ENCODE measurements at regions not wholly inside any gene's neighbourhood (a gene's known extent, or its start where the extent isn't known, plus 50 kb on each side); places are given as distances from the start of the nearest gene placed in this dataset.
"Not testable (repeated sequence)": the region's sequence is repeated elsewhere in the genome, so short reads cannot be mapped to it uniquely, and the experiment has no call there.

GRCh38 chr20:11992426-11992825, 74.7 kb downstream of the BTBD3 start:
- Histone ChIP-seq H3K9me3 (ENCODE audit: control insufficient read depth in 2 of 2, low read length in 2 of 2) (no peaks in the 10 kb centered on the region), H3K4me1 (ENCODE audit: control insufficient read depth, insufficient read depth, low read length) (peaks cover 3% of the 10 kb centered on the region), H3K27ac (ENCODE audit: low read length) (no peak overlapping the region), H3K27me3 (ENCODE audit: control insufficient read depth in 1 of 2, insufficient read depth in 2 of 2, low read length in 2 of 2) (no peaks in the 10 kb centered on the region), H3K9ac (ENCODE audit: low read length in 2 of 2) (no peak overlapping the region), H3K36me3 (ENCODE audit: control insufficient read depth in 2 of 2, insufficient read depth in 2 of 2, low read length in 2 of 2) (no peaks in the 10 kb centered on the region), H3K4me3 (ENCODE audit: low read length in 2 of 2) (no peak overlapping the region)

GRCh38 chr20:11993886-11994461, 76.3 kb downstream of the BTBD3 start:
- no peak overlapping the region for H3K27ac ChIP-seq (ENCODE audit: low read length)
- H3K36me3 ChIP-seq (ENCODE audit: control insufficient read depth in 2 of 2, insufficient read depth in 2 of 2, low read length in 2 of 2), result no peaks in the 10 kb centered on the region
- H3K9me3 ChIP-seq (ENCODE audit: control insufficient read depth in 2 of 2, low read length in 2 of 2), result no peaks in the 10 kb centered on the region

GRCh38 chr20:11995805-11996567, 78.3 kb downstream of the BTBD3 start:
- Histone ChIP-seq H3K9ac (ENCODE audit: low read length in 2 of 2) (no peak overlapping the region), H3K36me3 (ENCODE audit: control insufficient read depth in 2 of 2, insufficient read depth in 2 of 2, low read length in 2 of 2) (no peaks in the 10 kb centered on the region)

More at GRCh38 chr20:11993886-11994461, 76.3 kb downstream of the BTBD3 start:
- Histone ChIP-seq H3K9ac (ENCODE audit: low read length in 2 of 2) (no peak overlapping the region), H3K27me3 (ENCODE audit: control insufficient read depth in 1 of 2, insufficient read depth in 2 of 2, low read length in 2 of 2) (no peaks in the 10 kb centered on the region), H3K4me1 (ENCODE audit: control insufficient read depth, insufficient read depth, low read length) (peaks cover 2% of the 10 kb centered on the region), H3K4me3 (ENCODE audit: low read length in 2 of 2) (no peak overlapping the region)

GRCh38 chr20:12004776-12005175, 87.1 kb downstream of the BTBD3 start:
- not testable (repeated sequence) for H3K27me3 ChIP-seq (ENCODE audit: control insufficient read depth in 1 of 2, insufficient read depth in 2 of 2, low read length in 2 of 2); H3K4me1 ChIP-seq (ENCODE audit: control insufficient read depth, insufficient read depth, low read length); H3K9ac ChIP-seq (ENCODE audit: low read length in 2 of 2); H3K36me3 ChIP-seq (ENCODE audit: control insufficient read depth in 2 of 2, insufficient read depth in 2 of 2, low read length in 2 of 2); H3K4me3 ChIP-seq (ENCODE audit: low read length in 2 of 2); H3K27ac ChIP-seq (ENCODE audit: low read length); H3K9me3 ChIP-seq (ENCODE audit: control insufficient read depth in 2 of 2, low read length in 2 of 2)

More at GRCh38 chr20:11995805-11996567, 78.3 kb downstream of the BTBD3 start:
- Histone ChIP-seq H3K9me3 (ENCODE audit: control insufficient read depth in 2 of 2, low read length in 2 of 2) (no peaks in the 10 kb centered on the region), H3K27me3 (ENCODE audit: control insufficient read depth in 1 of 2, insufficient read depth in 2 of 2, low read length in 2 of 2) (no peaks in the 10 kb centered on the region), H3K4me3 (ENCODE audit: low read length in 2 of 2) (no peak overlapping the region), H3K4me1 (ENCODE audit: control insufficient read depth, insufficient read depth, low read length) (no peaks in the 10 kb centered on the region), H3K27ac (ENCODE audit: low read length) (no peak overlapping the region)

GRCh38 chr20:12012241-12013222, 94.8 kb downstream of the BTBD3 start:
- Histone ChIP-seq H3K27ac (ENCODE audit: low read length) (no peak overlapping the region), H3K4me1 (ENCODE audit: control insufficient read depth, insufficient read depth, low read length) (no peaks in the 10 kb centered on the region), H3K4me3 (ENCODE audit: low read length in 2 of 2) (no peak overlapping the region), H3K9me3 (ENCODE audit: control insufficient read depth in 2 of 2, low read length in 2 of 2) (no peaks in the 10 kb centered on the region), H3K27me3 (ENCODE audit: control insufficient read depth in 1 of 2, insufficient read depth in 2 of 2, low read length in 2 of 2) (no peaks in the 10 kb centered on the region), H3K36me3 (ENCODE audit: control insufficient read depth in 2 of 2, insufficient read depth in 2 of 2, low read length in 2 of 2) (no peaks in the 10 kb centered on the region), H3K9ac (ENCODE audit: low read length in 2 of 2) (no peak overlapping the region)

GRCh38 chr20:12014276-12014675, 96.6 kb downstream of the BTBD3 start:
- no peaks in the 10 kb centered on the region for H3K36me3 ChIP-seq (ENCODE audit: control insufficient read depth in 2 of 2, insufficient read depth in 2 of 2, low read length in 2 of 2)
- no peak overlapping the region for H3K4me3 ChIP-seq (ENCODE audit: low read length in 2 of 2)
- H3K9ac ChIP-seq (ENCODE audit: low read length in 2 of 2), result no peak overlapping the region
- H3K4me1 ChIP-seq (ENCODE audit: control insufficient read depth, insufficient read depth, low read length), result no peaks in the 10 kb centered on the region
- no peak overlapping the region for H3K27ac ChIP-seq (ENCODE audit: low read length)
- no peaks in the 10 kb centered on the region for H3K27me3 ChIP-seq (ENCODE audit: control insufficient read depth in 1 of 2, insufficient read depth in 2 of 2, low read length in 2 of 2)
- H3K9me3 ChIP-seq (ENCODE audit: control insufficient read depth in 2 of 2, low read length in 2 of 2), result no peaks in the 10 kb centered on the region

- H3K27me3 ChIP-seq (ENCODE audit: control insufficient read depth in 1 of 2, insufficient read depth in 2 of 2, low read length in 2 of 2), result no peaks in the 10 kb centered on the region
- no peak overlapping the region for H3K9ac ChIP-seq (ENCODE audit: low read length in 2 of 2)
- no peak overlapping the region for H3K27ac ChIP-seq (ENCODE audit: low read length)
- no peaks in the 10 kb centered on the region for H3K9me3 ChIP-seq (ENCODE audit: control insufficient read depth in 2 of 2, low read length in 2 of 2)
- no peaks in the 10 kb centered on the region for H3K4me1 ChIP-seq (ENCODE audit: control insufficient read depth, insufficient read depth, low read length)
- no peak overlapping the region for H3K4me3 ChIP-seq (ENCODE audit: low read length in 2 of 2)
- no peaks in the 10 kb centered on the region for H3K36me3 ChIP-seq (ENCODE audit: control insufficient read depth in 2 of 2, insufficient read depth in 2 of 2, low read length in 2 of 2)
Observed at GRCh38 chr20:12014736-12015135, 97.0 kb downstream of the BTBD3 start.

- H3K4me3 ChIP-seq (ENCODE audit: low read length in 2 of 2), result no peak overlapping the region
- H3K4me1 ChIP-seq (ENCODE audit: control insufficient read depth, insufficient read depth, low read length), result no peaks in the 10 kb centered on the region
- no peak overlapping the region for H3K27ac ChIP-seq (ENCODE audit: low read length)
- no peak overlapping the region for H3K9ac ChIP-seq (ENCODE audit: low read length in 2 of 2)
- no peaks in the 10 kb centered on the region for H3K36me3 ChIP-seq (ENCODE audit: control insufficient read depth in 2 of 2, insufficient read depth in 2 of 2, low read length in 2 of 2)
- H3K9me3 ChIP-seq (ENCODE audit: control insufficient read depth in 2 of 2, low read length in 2 of 2), result no peaks in the 10 kb centered on the region
- H3K27me3 ChIP-seq (ENCODE audit: control insufficient read depth in 1 of 2, insufficient read depth in 2 of 2, low read length in 2 of 2), result no peaks in the 10 kb centered on the region
Observed at GRCh38 chr20:12016291-12016690, 98.6 kb downstream of the BTBD3 start.

GRCh38 chr20:12019715-12020114, 102.0 kb downstream of the BTBD3 start:
- Histone ChIP-seq H3K36me3 (ENCODE audit: control insufficient read depth in 2 of 2, insufficient read depth in 2 of 2, low read length in 2 of 2) (no peaks in the 10 kb centered on the region), H3K27me3 (ENCODE audit: control insufficient read depth in 1 of 2, insufficient read depth in 2 of 2, low read length in 2 of 2) (no peaks in the 10 kb centered on the region), H3K9me3 (ENCODE audit: control insufficient read depth in 2 of 2, low read length in 2 of 2) (no peaks in the 10 kb centered on the region), H3K27ac (ENCODE audit: low read length) (no peak overlapping the region), H3K4me3 (ENCODE audit: low read length in 2 of 2) (no peak overlapping the region), H3K4me1 (ENCODE audit: control insufficient read depth, insufficient read depth, low read length) (no peaks in the 10 kb centered on the region), H3K9ac (ENCODE audit: low read length in 2 of 2) (no peak overlapping the region)

GRCh38 chr20:12020846-12021245, 103.2 kb downstream of the BTBD3 start:
- H3K36me3 ChIP-seq (ENCODE audit: control insufficient read depth in 2 of 2, insufficient read depth in 2 of 2, low read length in 2 of 2), result no peaks in the 10 kb centered on the region
- no peak overlapping the region for H3K9ac ChIP-seq (ENCODE audit: low read length in 2 of 2)
- no peaks in the 10 kb centered on the region for H3K9me3 ChIP-seq (ENCODE audit: control insufficient read depth in 2 of 2, low read length in 2 of 2)
- no peak overlapping the region for H3K4me3 ChIP-seq (ENCODE audit: low read length in 2 of 2)
- no peaks in the 10 kb centered on the region for H3K4me1 ChIP-seq (ENCODE audit: control insufficient read depth, insufficient read depth, low read length)
- H3K27ac ChIP-seq (ENCODE audit: low read length), result no peak overlapping the region
- no peaks in the 10 kb centered on the region for H3K27me3 ChIP-seq (ENCODE audit: control insufficient read depth in 1 of 2, insufficient read depth in 2 of 2, low read length in 2 of 2)
